ENCODE measurements at regions not wholly inside any gene's neighbourhood (a gene's known extent, or its start where the extent isn't known, plus 50 kb on each side); places are given as distances from the start of the nearest gene placed in this dataset.

GRCh38 chr7:136693166-136694119 lies 175.0 kb upstream of the CHRM2 start:
- TF ChIP-seq CTCF (IDR thresholded peaks at IDR 0.05) (no peak), POLR2A (IDR thresholded peaks at IDR 0.05) (no peak), POLR2AphosphoS5 (IDR thresholded peaks at IDR 0.05) (no peak)

All from prostate gland (tissue), 2 donors.